Cardiac muscle cell (in vitro differentiated cells and primary cell): ENCODE measurements at regions not wholly inside any gene's neighbourhood (a gene's known extent, or its start where the extent isn't known, plus 50 kb on each side); places are given as distances from the start of the nearest gene placed in this dataset.
"Not testable (repeated sequence)": the region's sequence is repeated elsewhere in the genome, so short reads cannot be mapped to it uniquely, and the experiment has no call there.

Experiments
- DNase-seq, 2 donors: peaks; one replicate each; pipeline versions ENCODE4 v3.0.0 to v3.0.0-alpha.2; 2010 to 2017; ENCODE audit warnings: low read depth in 1 of 2, low spot score in 1 of 2
- H3K27ac ChIP-seq: fragments of 200-600 bp; sonication (generic); 2 replicates; pipeline ENCODE4 v1.5.1; 2016
- H3K27me3 ChIP-seq: fragments of 200-600 bp; sonication (generic); 2 replicates; pipeline ENCODE4 v1.6.0; 2016; ENCODE audit warnings: control low read depth
- H3K36me3 ChIP-seq: fragments of 200-600 bp; sonication (generic); 2 replicates; pipeline ENCODE4 v1.5.1; 2016; ENCODE audit warnings: control low read depth
- H3K4me1 ChIP-seq: fragments of 200-600 bp; sonication (generic); 2 replicates; pipeline ENCODE4 v1.8.1; 2017; ENCODE audit warnings: low read depth, mild to moderate bottlenecking, mixed run types
- H3K4me3 ChIP-seq: fragments of 200-600 bp; sonication (generic); 2 replicates; pipeline ENCODE4 v1.5.1; 2016; ENCODE audit warnings: mild to moderate bottlenecking
- H3K9me3 ChIP-seq: fragments of 200-600 bp; sonication (generic); 2 replicates; pipeline ENCODE4 v1.5.1; 2017; ENCODE audit warnings: low read depth, mild to moderate bottlenecking, control low read depth

DNA sequence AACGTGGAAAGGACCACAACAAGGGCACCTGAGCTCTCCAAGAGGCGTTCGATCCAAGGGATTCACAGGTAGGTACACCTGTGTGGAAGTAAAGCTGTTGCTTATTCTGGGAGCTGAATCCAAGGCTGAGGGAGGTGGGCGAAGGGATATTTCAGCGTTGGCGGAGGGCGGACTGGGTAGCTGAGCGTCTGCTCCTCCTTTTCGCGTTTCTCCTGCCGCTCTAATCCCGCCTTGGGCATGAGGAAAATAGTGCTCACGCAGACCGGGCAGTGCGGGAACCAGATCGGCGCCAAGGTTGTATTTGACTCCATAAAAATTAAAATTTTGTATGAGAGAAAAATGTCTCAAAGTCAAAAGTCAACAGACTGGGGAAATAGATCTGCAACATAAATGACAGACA, 3966.2 kb upstream of the OR11H1 start:
- DNase-seq, H3K27me3 ChIP-seq, H3K4me3 ChIP-seq, H3K9me3 ChIP-seq, H3K4me1 ChIP-seq, H3K36me3 ChIP-seq, H3K27ac ChIP-seq: not testable (repeated sequence)

DNA sequence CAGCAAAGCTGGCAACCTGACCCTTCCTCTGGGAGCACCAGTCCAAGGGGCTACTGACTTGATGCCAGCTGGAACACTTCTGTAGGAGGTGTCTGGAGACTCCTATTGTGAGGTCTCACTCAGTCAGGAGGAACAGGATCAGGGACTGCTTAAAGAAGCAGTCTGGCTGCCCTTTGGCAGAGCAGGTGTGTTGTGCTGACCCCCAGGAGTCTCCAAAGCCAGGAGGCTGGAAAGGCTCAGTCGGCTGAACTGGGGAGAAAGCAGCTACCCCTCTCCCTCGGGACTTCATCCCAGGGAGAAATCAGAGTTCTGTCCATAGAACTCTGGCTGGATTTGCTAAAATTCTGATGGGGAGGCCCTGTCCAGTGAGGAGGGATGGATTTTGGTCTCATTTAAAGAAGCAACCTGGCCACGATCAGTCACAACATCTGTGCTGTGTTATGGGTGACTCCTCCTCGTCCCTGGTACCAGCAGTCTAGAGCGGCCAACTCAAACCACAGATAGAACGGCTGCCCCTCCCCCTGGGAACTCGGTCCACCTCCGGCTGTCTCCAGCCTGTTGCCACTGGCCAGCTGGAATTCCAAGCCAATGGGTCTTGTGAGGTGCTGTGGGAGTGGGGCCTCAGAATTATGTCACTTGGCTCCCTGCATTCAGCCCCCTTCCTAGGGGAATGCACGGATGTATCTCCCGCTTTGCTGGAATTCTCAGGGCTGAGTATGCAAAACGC, 3959.0 kb upstream of the OR11H1 start:
- H3K27me3 ChIP-seq, H3K4me3 ChIP-seq, H3K27ac ChIP-seq, H3K36me3 ChIP-seq, DNase-seq, H3K4me1 ChIP-seq: not testable (repeated sequence)
- H3K9me3 ChIP-seq, result peaks cover 15% of the 10 kb centered on the region

DNA sequence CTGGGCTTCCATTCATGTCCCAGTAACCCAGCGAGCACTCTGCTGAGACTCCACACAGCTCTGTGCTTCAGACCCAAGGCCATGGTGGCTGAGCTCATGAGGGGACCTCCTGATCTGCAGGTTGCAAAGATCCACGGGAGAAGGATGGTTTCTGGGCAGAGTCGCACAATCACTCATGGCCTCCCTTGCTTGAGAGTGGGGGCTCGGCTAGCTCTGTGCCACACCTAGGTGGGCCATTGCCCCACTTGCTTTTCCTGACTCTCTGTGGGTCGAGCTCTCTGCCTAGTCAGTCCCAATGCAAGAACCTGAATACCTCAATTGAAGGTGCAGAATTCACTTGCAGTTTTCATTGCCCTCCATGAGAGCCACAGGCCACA, 3958.4 kb upstream of the OR11H1 start:
- H3K27ac ChIP-seq, H3K36me3 ChIP-seq, H3K4me1 ChIP-seq, H3K27me3 ChIP-seq, H3K4me3 ChIP-seq, DNase-seq: not testable (repeated sequence)
- H3K9me3 ChIP-seq, result peaks cover 15% of the 10 kb centered on the region

DNA sequence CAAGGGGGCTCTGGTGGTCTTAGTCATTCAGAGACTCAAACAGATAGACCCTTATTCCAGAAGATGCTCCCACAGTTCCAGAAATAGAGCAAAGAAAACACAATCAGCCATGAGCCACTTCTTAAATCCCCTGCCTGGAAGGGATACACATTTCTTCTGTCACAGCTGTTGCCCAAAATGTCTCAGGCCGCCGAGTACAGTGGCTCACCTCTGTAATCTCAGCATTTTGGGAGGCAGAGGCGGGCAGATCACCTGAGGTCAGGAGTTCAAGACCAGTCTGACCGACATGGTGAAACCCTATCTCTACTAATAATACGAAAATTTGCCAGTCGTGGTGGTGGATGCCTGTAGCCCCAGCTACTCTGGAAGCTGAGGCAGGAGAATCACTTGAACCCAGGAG, 3954.8 kb upstream of the OR11H1 start:
- H3K4me3 ChIP-seq, DNase-seq, H3K36me3 ChIP-seq, H3K27ac ChIP-seq, H3K27me3 ChIP-seq, H3K4me1 ChIP-seq: not testable (repeated sequence)
- H3K9me3 ChIP-seq, result peaks cover 19% of the 10 kb centered on the region

DNA sequence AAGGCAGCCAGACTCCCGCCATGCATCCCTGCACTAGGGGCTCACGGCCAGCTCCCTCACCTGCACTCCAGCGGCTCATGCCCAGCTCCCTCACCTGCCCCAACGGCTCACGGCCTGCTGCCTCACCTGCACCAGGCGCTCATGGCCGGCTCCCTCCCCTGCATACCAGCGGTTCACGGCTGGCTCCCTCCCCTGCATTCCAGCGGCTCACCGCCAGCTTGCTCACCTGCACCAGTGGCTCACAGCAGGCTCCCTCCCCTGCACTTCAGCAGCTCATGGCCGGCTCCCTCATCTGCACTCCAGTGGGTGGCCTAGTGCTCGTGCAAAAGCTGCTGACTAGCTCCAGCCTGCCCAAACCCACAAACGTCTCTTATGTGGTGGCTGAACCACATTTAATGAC, 3953.8 kb upstream of the OR11H1 start:
- not testable (repeated sequence) for DNase-seq, H3K27ac ChIP-seq, H3K27me3 ChIP-seq, H3K4me3 ChIP-seq, H3K36me3 ChIP-seq, H3K4me1 ChIP-seq
- H3K9me3 ChIP-seq, result peaks cover 16% of the 10 kb centered on the region

DNA sequence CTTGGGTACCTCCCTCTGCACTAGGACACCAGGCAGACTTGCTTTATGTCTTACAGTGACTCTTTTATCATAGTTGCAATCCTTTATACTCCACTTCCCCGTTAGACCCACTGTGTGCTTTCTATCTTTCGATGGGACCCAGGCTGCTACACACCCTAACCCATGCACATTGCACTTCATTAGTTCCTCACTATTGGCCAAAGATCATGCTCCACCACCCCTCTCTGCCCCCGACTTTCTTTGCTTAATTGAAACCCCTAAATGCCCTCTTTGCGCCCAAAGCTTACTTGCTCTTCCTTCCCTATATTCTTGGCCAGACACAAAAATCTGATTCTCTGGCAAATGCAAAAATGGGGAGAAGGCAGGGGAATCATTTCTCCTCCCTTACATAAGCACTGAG, 3953.3 kb upstream of the OR11H1 start:
- H3K27ac ChIP-seq, H3K27me3 ChIP-seq, H3K4me1 ChIP-seq, DNase-seq, H3K36me3 ChIP-seq, H3K4me3 ChIP-seq: not testable (repeated sequence)
- peaks cover 13% of the 10 kb centered on the region for H3K9me3 ChIP-seq

DNA sequence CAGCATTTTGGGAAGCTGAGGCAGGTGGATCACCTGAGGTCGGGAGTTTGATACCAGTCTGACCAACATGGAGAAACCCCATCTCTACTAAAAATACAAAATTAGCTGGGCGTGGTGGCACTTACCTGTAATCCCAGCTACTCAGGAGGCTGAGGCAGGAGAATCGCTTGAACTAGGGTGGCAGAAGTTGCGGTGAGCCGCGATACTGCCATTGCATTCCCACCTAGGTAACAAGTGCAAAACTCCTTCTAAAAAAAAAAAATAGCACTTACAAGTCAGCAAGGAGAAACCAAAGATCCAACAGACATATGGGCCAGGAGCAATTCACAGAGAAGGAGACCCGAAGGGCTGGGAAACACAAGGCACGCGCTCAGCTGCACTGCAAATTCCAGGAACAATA, 3951.3 kb upstream of the OR11H1 start:
- not testable (repeated sequence) for H3K27me3 ChIP-seq, H3K4me3 ChIP-seq, H3K27ac ChIP-seq, H3K9me3 ChIP-seq, H3K36me3 ChIP-seq, H3K4me1 ChIP-seq, DNase-seq

DNA sequence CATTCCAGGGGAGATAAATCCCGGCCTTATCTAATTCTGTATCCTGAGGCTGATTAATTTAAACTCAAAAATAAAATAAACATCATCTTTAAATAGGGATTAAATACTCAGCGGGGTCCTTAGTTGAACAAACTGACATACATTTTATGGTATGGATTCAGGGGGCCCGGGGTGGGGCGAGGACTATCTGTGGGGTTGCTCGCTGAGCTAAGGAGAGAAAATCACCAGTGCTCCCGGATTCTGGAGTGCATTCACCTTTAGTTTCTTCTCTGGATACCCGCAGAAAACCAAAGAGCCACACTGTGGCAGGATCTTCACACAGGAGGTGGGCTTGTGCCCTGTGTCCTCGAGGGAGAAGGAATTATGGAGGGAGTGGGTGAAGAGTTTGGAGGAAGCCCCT, 3949.9 kb upstream of the OR11H1 start:
- H3K9me3 ChIP-seq, H3K36me3 ChIP-seq, DNase-seq, H3K27me3 ChIP-seq, H3K27ac ChIP-seq, H3K4me1 ChIP-seq, H3K4me3 ChIP-seq: not testable (repeated sequence)

DNA sequence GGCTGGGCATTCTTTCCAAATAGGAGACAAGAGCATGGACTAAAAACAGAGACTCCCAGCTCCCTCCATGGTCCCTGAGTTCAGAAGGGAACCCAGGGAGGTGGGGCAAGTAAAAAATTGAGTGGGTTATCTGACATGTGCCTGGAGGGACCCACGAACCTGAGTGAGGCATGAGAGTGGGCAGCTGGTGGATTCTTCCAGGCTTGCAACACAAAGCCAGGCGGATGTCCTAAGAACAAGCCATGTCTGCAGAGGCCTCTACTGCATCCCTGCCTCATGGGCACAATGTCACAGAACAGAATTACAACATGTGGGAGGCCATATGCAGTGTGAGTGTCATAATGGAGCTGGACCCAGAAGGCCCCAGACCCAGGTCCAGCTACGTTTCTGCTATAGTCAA, 3949.4 kb upstream of the OR11H1 start:
- H3K27me3 ChIP-seq, H3K9me3 ChIP-seq, H3K36me3 ChIP-seq: not testable (repeated sequence)

DNA sequence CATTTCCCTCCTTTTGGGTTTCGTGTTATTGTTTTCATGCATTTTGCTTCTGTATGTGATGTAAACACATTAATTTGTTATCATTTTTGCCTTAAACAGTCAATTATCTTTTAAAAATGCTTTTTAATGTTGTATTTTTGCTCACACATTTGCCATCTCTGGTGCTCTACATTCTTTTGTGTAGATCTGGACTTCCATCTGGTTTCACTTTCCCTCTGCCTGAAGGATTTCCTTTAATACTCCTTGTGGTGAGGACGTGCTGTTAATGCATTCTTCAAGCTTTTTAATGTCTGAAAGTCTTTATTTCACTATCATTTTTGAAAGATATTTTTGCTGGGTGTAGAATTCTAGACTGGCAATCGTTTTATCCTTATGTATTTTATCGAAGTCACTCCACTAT, 3945.9 kb upstream of the OR11H1 start:
- not testable (repeated sequence) for H3K36me3 ChIP-seq, H3K27ac ChIP-seq, DNase-seq, H3K4me3 ChIP-seq, H3K4me1 ChIP-seq, H3K27me3 ChIP-seq, H3K9me3 ChIP-seq

More for the DNA sequence above, 3949.4 kb upstream of the OR11H1 start:
- H3K27ac ChIP-seq, H3K4me1 ChIP-seq, DNase-seq, H3K4me3 ChIP-seq: not testable (repeated sequence)

DNA sequence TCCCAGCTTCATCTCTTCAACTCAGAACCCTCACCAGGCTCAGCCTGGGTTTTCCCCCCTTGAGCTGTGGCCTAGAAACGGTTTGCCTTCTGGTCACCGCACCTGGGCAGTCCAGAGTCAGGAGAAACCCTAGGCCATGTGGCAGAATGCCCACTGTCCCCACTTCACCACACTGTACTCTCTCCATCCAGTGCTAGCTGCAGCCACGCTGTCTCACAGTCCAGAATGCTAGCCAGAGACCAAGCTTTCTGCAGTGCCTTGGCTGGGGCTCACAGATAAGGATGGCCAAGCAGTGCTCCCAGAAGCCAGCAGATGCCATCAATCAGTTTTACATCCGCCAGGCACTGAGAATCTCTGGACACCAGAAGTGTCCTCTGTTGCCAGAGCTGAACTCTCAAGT, 3943.8 kb upstream of the OR11H1 start:
- not testable (repeated sequence) for H3K9me3 ChIP-seq, DNase-seq, H3K27me3 ChIP-seq, H3K4me1 ChIP-seq, H3K27ac ChIP-seq, H3K4me3 ChIP-seq, H3K36me3 ChIP-seq

DNA sequence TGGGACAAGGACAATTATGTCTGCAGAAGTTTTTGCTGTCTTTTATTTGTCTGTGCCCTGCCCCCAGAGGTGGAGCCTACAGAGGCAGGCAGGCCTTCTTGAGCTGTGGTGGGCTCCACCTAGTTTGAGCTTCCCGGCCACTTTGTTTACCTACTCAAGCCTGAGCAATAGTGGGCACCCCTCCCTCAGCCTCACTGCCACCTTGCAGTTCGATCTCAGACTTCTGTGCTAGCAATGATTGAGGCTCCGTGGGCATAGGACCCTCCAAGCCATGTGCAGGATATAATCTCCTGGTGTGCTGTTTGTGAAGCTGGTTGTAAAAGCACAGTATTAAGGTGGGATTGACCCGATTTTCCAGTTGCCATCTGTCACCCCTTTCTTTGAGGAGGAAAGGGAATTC, 3933.4 kb upstream of the OR11H1 start:
- not testable (repeated sequence) for H3K9me3 ChIP-seq, H3K4me1 ChIP-seq, H3K36me3 ChIP-seq, H3K27me3 ChIP-seq, H3K27ac ChIP-seq, DNase-seq, H3K4me3 ChIP-seq

DNA sequence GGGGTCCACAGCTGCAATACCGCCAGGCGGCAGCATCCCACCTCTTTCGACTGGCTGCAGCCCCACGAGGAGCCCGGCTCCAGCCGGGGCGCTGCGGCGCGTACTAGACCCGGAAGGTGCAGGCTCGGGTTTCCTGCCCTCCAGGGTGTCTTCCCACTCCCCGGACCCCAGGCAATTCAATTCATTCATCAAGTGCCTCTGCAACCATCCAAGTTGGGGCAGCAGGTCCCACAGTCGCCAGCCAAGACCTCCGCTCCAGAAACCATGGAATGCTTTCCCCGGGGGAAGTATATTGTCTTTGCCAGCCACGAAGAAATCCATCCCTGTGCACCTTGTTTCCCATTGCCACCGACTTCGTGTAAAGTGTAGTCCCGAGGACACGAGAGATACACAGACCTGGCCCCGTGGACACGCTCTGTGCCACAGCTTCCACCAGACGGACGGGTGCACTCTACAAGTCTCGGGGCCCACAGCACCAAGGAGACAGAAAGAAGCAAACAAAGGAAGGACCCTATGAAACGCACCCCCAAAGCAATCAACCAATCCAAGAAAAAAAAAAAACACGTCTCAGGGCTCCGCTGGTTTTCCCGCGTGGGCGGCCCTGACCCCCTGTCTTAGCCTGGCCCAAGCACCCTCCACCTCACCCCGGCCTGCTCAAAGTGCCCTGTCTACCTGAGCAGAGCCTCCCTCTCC, 3930.2 kb upstream of the OR11H1 start:
- not testable (repeated sequence) for H3K4me3 ChIP-seq, H3K27ac ChIP-seq, H3K27me3 ChIP-seq, H3K9me3 ChIP-seq, H3K4me1 ChIP-seq, H3K36me3 ChIP-seq, DNase-seq
